ENCODE measurements at regions not wholly inside any gene's neighbourhood (a gene's known extent, or its start where the extent isn't known, plus 50 kb on each side); places are given as distances from the start of the nearest gene placed in this dataset.

GRCh38 chr21:41566500-41567014, 58.6 kb upstream of the TMPRSS2 start:
- H3K4me3 ChIP-seq (ENCODE audit: low read depth, low read length) = no peak overlapping the region
- no peaks in the 10 kb centered on the region for H3K9me3 ChIP-seq
- no peaks in the 10 kb centered on the region for H3K36me3 ChIP-seq
- TF ChIP-seq CTCF (IDR thresholded peaks at IDR 0.05; ENCODE audit: low read depth, low read length) = no peak
- H3K4me1 ChIP-seq = no peaks in the 10 kb centered on the region
- H3K27me3 ChIP-seq = no peaks in the 10 kb centered on the region
- DNase-seq = no peak

GRCh38 chr21:41565550-41565949, 57.6 kb upstream of the TMPRSS2 start:
- no peak for TF ChIP-seq CTCF (IDR thresholded peaks at IDR 0.05; ENCODE audit: low read depth, low read length)

GRCh38 chr21:41564871-41565274, 56.9 kb upstream of the TMPRSS2 start:
- no peak overlapping the region for H3K4me3 ChIP-seq (ENCODE audit: low read depth, low read length)
- no peak for DNase-seq
- no peak for TF ChIP-seq CTCF (IDR thresholded peaks at IDR 0.05; ENCODE audit: low read depth, low read length)
- no peaks in the 10 kb centered on the region for H3K36me3 ChIP-seq
- no peaks in the 10 kb centered on the region for H3K9me3 ChIP-seq
- no peaks in the 10 kb centered on the region for H3K27me3 ChIP-seq
- no peaks in the 10 kb centered on the region for H3K4me1 ChIP-seq

More at GRCh38 chr21:41565550-41565949, 57.6 kb upstream of the TMPRSS2 start:
- no peaks in the 10 kb centered on the region for H3K4me1 ChIP-seq
- no peaks in the 10 kb centered on the region for H3K36me3 ChIP-seq
- DNase-seq = no peak
- H3K27me3 ChIP-seq = no peaks in the 10 kb centered on the region
- no peak overlapping the region for H3K4me3 ChIP-seq (ENCODE audit: low read depth, low read length)
- H3K9me3 ChIP-seq = no peaks in the 10 kb centered on the region

DNA sequence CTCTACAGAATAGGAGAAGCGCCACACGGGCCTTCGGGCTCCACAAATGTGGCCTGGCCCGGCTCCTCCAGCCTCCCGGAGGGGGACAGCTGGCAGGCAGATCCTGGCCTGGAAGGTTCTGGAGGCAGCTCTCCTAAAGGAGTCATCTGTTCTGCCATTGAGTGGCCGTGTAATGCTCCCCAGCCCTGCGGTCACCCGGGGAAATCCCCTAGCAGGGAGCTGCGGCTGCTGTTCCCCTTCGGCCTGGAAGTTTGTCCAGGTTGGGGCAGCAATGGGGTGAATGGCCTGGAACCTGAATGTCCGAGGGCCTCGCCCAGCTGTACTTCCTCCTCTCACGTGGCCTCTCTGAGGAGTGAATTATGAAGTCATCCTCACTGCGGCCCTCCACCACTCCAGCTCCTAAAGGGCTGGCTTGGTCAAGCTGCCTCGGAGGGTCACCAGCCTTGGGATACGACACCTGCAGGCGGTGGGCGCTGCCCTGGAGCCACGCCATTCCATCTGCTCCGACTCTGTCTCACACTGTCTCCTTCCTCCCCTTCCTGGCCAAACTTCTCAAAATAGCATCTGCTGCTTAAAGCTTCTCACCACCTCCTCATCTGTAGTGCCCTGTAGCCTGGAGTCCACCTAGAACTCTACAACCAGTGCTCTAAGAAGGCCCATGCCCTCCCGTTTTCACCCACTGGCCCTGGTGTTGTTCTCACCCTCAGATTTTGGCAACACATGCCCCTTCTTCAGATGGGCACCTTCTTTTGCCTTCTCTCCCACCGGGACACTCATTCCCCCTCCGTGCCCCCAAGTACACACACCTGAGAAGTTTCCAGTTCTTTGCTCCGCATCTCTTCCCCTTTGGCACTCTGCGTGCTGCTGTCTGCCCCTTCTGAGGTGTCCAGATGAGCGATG, 54.4 kb upstream of the TMPRSS2 start:
- Histone ChIP-seq H3K4me1 (no peaks in the 10 kb centered on the region), H3K27me3 (no peaks in the 10 kb centered on the region), H3K4me3 (ENCODE audit: low read depth, low read length) (no peak overlapping the region), H3K9me3 (no peaks in the 10 kb centered on the region), H3K36me3 (no peaks in the 10 kb centered on the region)
- no peak for DNase-seq
- TF ChIP-seq CTCF (IDR thresholded peaks at IDR 0.05; ENCODE audit: low read depth, low read length) = no peak

DNA sequence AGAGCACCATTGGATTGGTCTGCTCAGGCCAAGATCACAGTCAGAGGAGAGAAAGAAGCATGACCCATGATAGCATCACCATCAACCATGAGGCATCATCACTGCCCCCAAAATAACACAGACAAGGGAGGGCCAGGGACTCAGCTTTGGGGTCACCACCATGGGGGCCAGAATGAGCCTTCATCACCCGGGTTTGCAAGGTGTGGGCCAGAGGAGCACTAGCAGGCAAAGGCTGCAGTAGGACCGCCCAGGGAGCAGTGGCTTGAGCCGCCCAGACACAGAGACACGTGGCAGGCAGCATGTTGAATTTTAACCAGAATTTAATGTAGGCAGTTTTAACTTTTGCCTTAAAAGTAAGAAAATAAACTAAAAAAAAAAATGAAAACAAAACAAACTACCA, 53.7 kb upstream of the TMPRSS2 start:
- no peaks in the 10 kb centered on the region for H3K36me3 ChIP-seq
- no peaks in the 10 kb centered on the region for H3K27me3 ChIP-seq
- no peak for TF ChIP-seq CTCF (IDR thresholded peaks at IDR 0.05; ENCODE audit: low read depth, low read length)
- H3K4me3 ChIP-seq (ENCODE audit: low read depth, low read length) = no peak overlapping the region
- H3K9me3 ChIP-seq = no peaks in the 10 kb centered on the region; the same call in 1 of the 2 replicates
- no peak for DNase-seq
- no peaks in the 10 kb centered on the region for H3K4me1 ChIP-seq

GRCh38 chr21:41560661-41561158, 52.8 kb upstream of the TMPRSS2 start:
- TF ChIP-seq CTCF (IDR thresholded peaks at IDR 0.05; ENCODE audit: low read depth, low read length) = no peak
- Histone ChIP-seq H3K36me3 (no peaks in the 10 kb centered on the region), H3K4me1 (no peaks in the 10 kb centered on the region), H3K4me3 (ENCODE audit: low read depth, low read length) (no peak overlapping the region), H3K9me3 (no peaks in the 10 kb centered on the region; the same call in 1 of the 2 replicates), H3K27me3 (no peaks in the 10 kb centered on the region)
- no peak for DNase-seq
